ENCODE measurements at regions not wholly inside any gene's neighbourhood (a gene's known extent, or its start where the extent isn't known, plus 50 kb on each side); places are given as distances from the start of the nearest gene placed in this dataset.

- 38% methylated on average over 1 of the region's 1 CpG for WGBS (ENCODE audit: low lambda C conversion rate)
- TF ChIP-seq GABPA (IDR thresholded peaks at IDR 0.05; ENCODE audit: low read depth) (no peak), ELF1 (IDR thresholded peaks at IDR 0.05) (no peak), GATA2 (CRISPR knock-in tag; IDR thresholded peaks at IDR 0.05) (no peak), RAD21 (IDR thresholded peaks at IDR 0.05; ENCODE audit: low read length) (no peak), CHD2 (IDR thresholded peaks at IDR 0.05; ENCODE audit: low read length, partially characterized antibody) (no peak), ZBTB33 (IDR thresholded peaks at IDR 0.05; ENCODE audit: borderline replicate concordance, low read depth) (no peak), SMC3 (IDR thresholded peaks at IDR 0.05; ENCODE audit: low read depth, low read length) (no peak), USF2 (IDR thresholded peaks at IDR 0.05; ENCODE audit: borderline replicate concordance, low read depth, low read length) (no peak), MXI1 (IDR thresholded peaks at IDR 0.05; ENCODE audit: low read depth, low read length) (no peak), TEAD4 (IDR thresholded peaks at IDR 0.05; ENCODE audit: borderline replicate concordance, insufficient read depth) (no peak), REST (IDR thresholded peaks at IDR 0.05; ENCODE audit: low read depth, low read length) (no peak), TCF12 (IDR thresholded peaks at IDR 0.05) (no peak), YY1 (IDR thresholded peaks at IDR 0.05; ENCODE audit: low read depth) (no peak), FOXJ3 (CRISPR knock-in tag; IDR thresholded peaks at IDR 0.05) (no peak), TAF1 (IDR thresholded peaks at IDR 0.05; ENCODE audit: borderline replicate concordance, low read depth, low read length) (no peak), PBX3 (IDR thresholded peaks at IDR 0.05) (no peak), MAX (IDR thresholded peaks at IDR 0.05; ENCODE audit: low read depth) (no peak)
- CTCF ChIA-PET, result no interaction called here
- no peak for DNase-seq
- Histone ChIP-seq H3K4me1 (ENCODE audit: control insufficient read depth in 1 of 2, insufficient read depth in 2 of 2, low read depth in 1 of 2, low read length in 1 of 2) (no peaks in the 10 kb centered on the region), H2AFZ (ENCODE audit: low read depth) (no peak overlapping the region), H3K36me3 (replicated peaks in 1 of 2; ENCODE audit: control insufficient read depth in 1 of 2, insufficient read depth in 2 of 2, low read length in 1 of 2) (no peaks in the 10 kb centered on the region), H3K9me3 (no peaks in the 10 kb centered on the region; the same call in 1 of the 2 replicates), H3K27ac (ENCODE audit: low read depth in 2 of 2, low read length in 1 of 2) (no peak overlapping the region), H4K20me1 (ENCODE audit: insufficient read depth) (no peaks in the 10 kb centered on the region), H3K4me2 (no peak overlapping the region), H3K4me3 (ENCODE audit: low read depth in 2 of 2, low read length in 1 of 2) (no peak overlapping the region), H3F3A (replicated peaks; ENCODE audit: insufficient read depth) (no peaks in the 10 kb centered on the region), H3K27me3 (ENCODE audit: insufficient read depth) (no peaks in the 10 kb centered on the region), H3K79me2 (ENCODE audit: insufficient read depth) (no peaks in the 10 kb centered on the region), H3K9me2 (no peaks in the 10 kb centered on the region), H3K9ac (no peak overlapping the region)
- POLR2A ChIA-PET, result no interaction called here
These were observed 206.4 kb downstream of the LRRK2 start for GRCh38 chr12:40431169-40431568.
